ENCODE measurements at regions not wholly inside any gene's neighbourhood (a gene's known extent, or its start where the extent isn't known, plus 50 kb on each side); places are given as distances from the start of the nearest gene placed in this dataset.

DNA sequence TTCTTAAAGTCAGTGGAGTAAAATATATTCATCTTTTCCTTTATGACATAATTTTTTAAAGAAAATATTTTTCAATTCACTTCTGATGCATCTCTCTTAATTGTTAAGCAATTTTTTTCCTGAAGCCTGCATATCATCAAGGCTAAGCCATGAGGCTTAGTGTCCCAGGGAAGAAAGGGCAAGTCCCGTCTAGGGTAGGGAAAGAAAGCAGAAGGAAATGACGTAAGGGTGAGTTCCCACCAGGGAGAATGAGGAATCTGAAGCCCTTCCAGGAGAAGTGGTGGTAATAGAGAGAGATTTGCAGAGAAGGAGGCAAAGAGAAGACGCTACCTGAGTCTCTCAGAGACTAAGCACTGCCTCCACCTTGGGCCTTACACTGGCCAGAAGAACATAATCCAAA, 96.8 kb upstream of the NFE2L3 start:
- Histone ChIP-seq H3K4me3 (no peak overlapping the region), H3K27ac (no peak overlapping the region), H3K36me3 (no peaks in the 10 kb centered on the region), H3K4me1 (no peaks in the 10 kb centered on the region), H3K9me3 (peaks cover 0 to 29% (median 0%) of the 10 kb centered on the region in 3 donors), H3K27me3 (peaks cover 42% of the 10 kb centered on the region)
- TF ChIP-seq POLR2A (IDR thresholded peaks at IDR 0.05) (no peak), POLR2AphosphoS5 (IDR thresholded peaks at IDR 0.05) (no peak), EP300 (IDR thresholded peaks at IDR 0.05) (no peak)
- TF ChIP-seq, protein P1, sequence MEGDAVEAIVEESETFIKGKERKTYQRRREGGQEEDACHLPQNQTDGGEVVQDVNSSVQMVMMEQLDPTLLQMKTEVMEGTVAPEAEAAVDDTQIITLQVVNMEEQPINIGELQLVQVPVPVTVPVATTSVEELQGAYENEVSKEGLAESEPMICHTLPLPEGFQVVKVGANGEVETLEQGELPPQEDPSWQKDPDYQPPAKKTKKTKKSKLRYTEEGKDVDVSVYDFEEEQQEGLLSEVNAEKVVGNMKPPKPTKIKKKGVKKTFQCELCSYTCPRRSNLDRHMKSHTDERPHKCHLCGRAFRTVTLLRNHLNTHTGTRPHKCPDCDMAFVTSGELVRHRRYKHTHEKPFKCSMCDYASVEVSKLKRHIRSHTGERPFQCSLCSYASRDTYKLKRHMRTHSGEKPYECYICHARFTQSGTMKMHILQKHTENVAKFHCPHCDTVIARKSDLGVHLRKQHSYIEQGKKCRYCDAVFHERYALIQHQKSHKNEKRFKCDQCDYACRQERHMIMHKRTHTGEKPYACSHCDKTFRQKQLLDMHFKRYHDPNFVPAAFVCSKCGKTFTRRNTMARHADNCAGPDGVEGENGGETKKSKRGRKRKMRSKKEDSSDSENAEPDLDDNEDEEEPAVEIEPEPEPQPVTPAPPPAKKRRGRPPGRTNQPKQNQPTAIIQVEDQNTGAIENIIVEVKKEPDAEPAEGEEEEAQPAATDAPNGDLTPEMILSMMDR (IDR thresholded peaks at IDR 0.05), result no peak
- 60% methylated on average over 1 of the region's 3 CpGs; no CpG with 5 or more reads in 1 of the 2 donors for WGBS, 2 donors (ENCODE audit: low coverage in 1 of 2)
- no peak for ATAC-seq

- ATAC-seq, result no peak
- Histone ChIP-seq H3K4me1 (no peaks in the 10 kb centered on the region), H3K27me3 (peaks cover 33% of the 10 kb centered on the region), H3K9me3 (peaks cover 0 to 8% (median 0%) of the 10 kb centered on the region in 3 donors), H3K4me3 (no peak overlapping the region), H3K27ac (no peak overlapping the region), H3K36me3 (no peaks in the 10 kb centered on the region)
- TF ChIP-seq EP300 (IDR thresholded peaks at IDR 0.05), result no peak
- TF ChIP-seq, protein P1 (IDR thresholded peaks at IDR 0.05), result no peak
- TF ChIP-seq POLR2AphosphoS5 (IDR thresholded peaks at IDR 0.05), result no peak
- no peak for TF ChIP-seq POLR2A (IDR thresholded peaks at IDR 0.05)
- WGBS, 2 donors (ENCODE audit: low coverage in 1 of 2), result 36 to 50% methylated on average over 6 of the region's 6 CpGs
Observed at GRCh38 chr7:26060733-26061677, 91.0 kb upstream of the NFE2L3 start.

DNA sequence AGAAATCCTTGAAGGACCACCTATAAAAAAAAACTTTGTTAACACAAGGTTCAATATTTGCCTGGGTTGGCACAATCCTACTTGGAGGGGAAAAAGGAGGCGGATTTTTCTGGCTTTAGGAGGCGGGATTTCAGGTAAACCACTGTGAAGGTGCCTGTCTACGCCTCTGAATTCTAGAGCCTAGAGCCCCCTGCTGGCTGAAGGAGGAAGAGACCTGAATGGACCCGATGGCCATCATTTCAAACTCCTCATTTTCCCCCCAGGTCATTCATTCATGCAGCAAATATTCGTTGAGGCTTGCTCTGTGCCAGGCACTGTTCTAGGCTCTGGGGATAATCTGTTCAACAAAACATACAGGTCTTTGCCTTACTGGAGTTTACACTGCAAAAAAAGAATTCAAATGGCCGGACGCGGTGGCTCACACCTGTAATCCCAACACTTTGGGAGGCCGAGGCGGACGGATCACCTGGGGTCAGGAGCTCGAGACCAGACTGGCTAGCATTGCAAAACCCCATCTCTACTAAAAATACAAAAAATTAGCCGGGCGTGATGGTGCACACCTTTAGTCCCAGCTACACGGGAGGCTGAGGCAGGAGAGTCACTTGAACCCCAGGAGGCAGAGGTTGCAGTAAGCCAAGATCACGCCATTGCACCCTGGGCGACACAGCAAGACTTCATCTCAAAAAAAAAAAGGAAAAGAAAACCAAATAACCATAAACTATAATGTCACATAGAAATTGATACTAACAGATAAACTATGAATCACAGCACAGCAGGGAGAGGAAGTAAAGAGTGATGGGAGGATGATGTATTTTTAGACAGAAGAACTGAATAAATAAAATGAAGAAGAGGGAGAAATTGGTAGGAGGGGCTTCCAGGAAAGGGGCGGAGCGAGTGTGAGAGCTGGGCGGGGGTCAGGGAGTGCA, 90.1 kb upstream of the NFE2L3 start:
- 70 to 71% methylated on average over 11 to 12 of the region's 20 CpGs for WGBS, 2 donors (ENCODE audit: low coverage in 1 of 2)
- H3K27ac ChIP-seq, result no peak overlapping the region
- no peak overlapping the region for H3K4me3 ChIP-seq
- no peaks in the 10 kb centered on the region for H3K36me3 ChIP-seq
- ATAC-seq, result peak; percentile 51
- no peak for TF ChIP-seq POLR2AphosphoS5 (IDR thresholded peaks at IDR 0.05)
- TF ChIP-seq EP300 (IDR thresholded peaks at IDR 0.05), result no peak
- TF ChIP-seq, protein P1 (IDR thresholded peaks at IDR 0.05), result peak; percentile 52 to 73 (median 65)
- peaks cover 0 to 4% (median 0%) of the 10 kb centered on the region in 3 donors for H3K9me3 ChIP-seq
- peaks cover 35% of the 10 kb centered on the region for H3K27me3 ChIP-seq
- no peaks in the 10 kb centered on the region for H3K4me1 ChIP-seq

DNA sequence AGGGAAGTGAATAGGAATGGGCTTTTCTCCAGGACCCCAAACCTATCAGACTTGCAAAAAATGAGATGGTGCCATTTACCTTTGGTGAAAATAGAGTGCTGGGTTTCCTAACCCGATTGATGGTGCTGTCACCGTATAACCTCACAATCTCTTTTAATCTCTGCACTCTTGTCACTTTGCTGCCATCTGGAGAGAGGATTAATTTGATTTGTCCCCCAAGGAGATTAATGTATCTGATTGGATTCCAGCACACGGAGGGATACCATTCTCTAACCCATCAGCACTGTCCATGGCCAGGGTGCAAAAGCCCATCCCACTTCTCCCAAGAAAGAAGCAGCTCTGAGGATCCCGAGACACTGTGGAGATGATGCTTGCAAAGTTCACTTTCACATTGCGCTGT, 86.3 kb upstream of the NFE2L3 start:
- Histone ChIP-seq H3K9me3 (no peaks in the 10 kb centered on the region), H3K27me3 (peaks cover 27% of the 10 kb centered on the region), H3K4me1 (no peaks in the 10 kb centered on the region), H3K36me3 (no peaks in the 10 kb centered on the region), H3K27ac (no peak overlapping the region), H3K4me3 (no peak overlapping the region)
- no peak for ATAC-seq
- TF ChIP-seq POLR2A (IDR thresholded peaks at IDR 0.05) (no peak), EP300 (IDR thresholded peaks at IDR 0.05) (no peak), POLR2AphosphoS5 (IDR thresholded peaks at IDR 0.05) (no peak)
- TF ChIP-seq, protein P1 (IDR thresholded peaks at IDR 0.05), result no peak
- 59 to 60% methylated on average over 3 to 4 of the region's 5 CpGs for WGBS, 2 donors (ENCODE audit: low coverage in 1 of 2)

Data from gastroesophageal sphincter (tissue), 4 donors.